Stomach (tissue), 8 donors: ENCODE measurements at regions not wholly inside any gene's neighbourhood (a gene's known extent, or its start where the extent isn't known, plus 50 kb on each side); places are given as distances from the start of the nearest gene placed in this dataset.

Source experiments
- DNase-seq, 2 donors: peaks; one replicate each; pipeline versions ENCODE4 v3.0.0 to v3.0.0-alpha.2; 2013 to 2019
- H3K27ac ChIP-seq, 5 donors: fragments of 200-600 bp in 4 of 5; sonication (generic) in 4 of 5; one replicate each; pipeline ENCODE4 v1.5.1; 2013 to 2019; ENCODE audit warnings: mild to moderate bottlenecking in 1 of 5, moderate library complexity in 1 of 5
- H3K27me3 ChIP-seq, 3 donors: fragments of 200-600 bp; sonication (generic); one replicate each; pipeline ENCODE4 v1.5.1; 2017 to 2019; ENCODE audit warnings: mixed run types in 1 of 3
- H3K36me3 ChIP-seq, 4 donors: fragments of 200-600 bp; sonication (generic); 1 replicate in 3 of 4; 2 replicates in 1 of 4; pipeline ENCODE4 v1.5.1; 2016 to 2019
- H3K4me1 ChIP-seq, 4 donors: fragments of 200-600 bp; sonication (generic); one replicate each; pipeline ENCODE4 v1.5.1; 2016 to 2019
- H3K4me3 ChIP-seq, 4 donors: fragments of 200-600 bp; sonication (generic) in 3 of 4; one replicate each; pipeline ENCODE4 v1.5.1; 2016 to 2019; ENCODE audit warnings: mild to moderate bottlenecking in 1 of 4
- H3K9me3 ChIP-seq, 4 donors: fragments of 200-600 bp; sonication (generic); one replicate each; pipeline ENCODE4 v1.5.1; 2016 to 2019
- CTCF ChIP-seq, 7 experiments: fragments of 450-650 bp in 4 of 7; fragments of 200-600 bp in 3 of 7; sonication (generic) in 3 of 7; IDR thresholded peaks; one replicate each; pipeline ENCODE4 v1.5.1; 2016 to 2019; ENCODE audit warnings: antibody characterized with exemption in 7 of 7, control low read depth in 2 of 7, mild to moderate bottlenecking in 1 of 7
- EP300 ChIP-seq: sonication (generic); formaldehyde crosslinking; IDR thresholded peaks from one replicate; pipeline ENCODE4 v1.6.1; 2017; ENCODE audit warnings: antibody characterized with exemption
- POLR2A ChIP-seq, 4 donors: fragments of 450-650 bp; IDR thresholded peaks; one replicate each; pipeline ENCODE4 v1.6.1; 2016; ENCODE audit warnings: antibody characterized with exemption in 4 of 4, control low read depth in 2 of 4, mild to moderate bottlenecking in 1 of 4, moderate library complexity in 1 of 4
- POLR2AphosphoS5 ChIP-seq, 3 donors: sonication (generic); formaldehyde crosslinking; IDR thresholded peaks; one replicate each; pipeline ENCODE4 v1.6.1; 2016; ENCODE audit warnings: antibody characterized with exemption in 3 of 3
- WGBS, 5 donors: extraction: QIAGEN DNeasy Blood & Tissue Kit in 3 of 5; methylation state at CpG; one replicate each; pipeline versions ENCODE4 v1.1.5 to v1.1.7; 2013 to 2018; 5-methylcytosine and 5-hydroxymethylcytosine counted together
- intact Hi-C: fragments of 100-400 bp; cut with DNase I; formaldehyde crosslinking; loops from one replicate; pipeline ENCODE4 v1.15.1; 2023; ENCODE audit warnings: low total_unique reads
- donor health status: healthy with polysubstance abuse.
- donor health status: Bipolar disorder and iron deficiency.
- donor health status: healthy.

DNA sequence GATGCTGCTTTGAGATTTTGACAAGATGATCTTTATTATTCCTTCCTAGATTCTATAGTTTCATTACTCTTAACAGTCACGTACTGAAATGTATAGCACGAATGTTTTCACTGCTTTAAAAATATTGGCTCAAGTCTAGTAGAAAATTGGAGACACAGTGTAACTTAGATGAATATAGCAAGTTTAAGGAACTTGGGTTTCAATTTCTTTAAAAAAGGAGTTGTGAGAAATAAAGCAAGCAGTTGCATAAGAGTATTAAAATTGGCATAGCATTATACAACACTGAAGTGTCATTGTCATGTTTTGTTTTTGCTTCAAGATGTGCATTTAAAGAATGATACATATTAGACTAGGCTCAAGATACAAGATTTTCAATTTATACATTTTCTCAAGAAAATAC, 624.8 kb upstream of the NOVA1 start:
- TF ChIP-seq CTCF (IDR thresholded peaks at IDR 0.05), result no peak
- TF ChIP-seq POLR2A (IDR thresholded peaks at IDR 0.05), result no peak
- no peak for TF ChIP-seq EP300
- no peak for TF ChIP-seq POLR2AphosphoS5 (IDR thresholded peaks at IDR 0.05)
- 68 to 90% (median 86%) methylated on average over 2 of the region's 2 CpGs for WGBS, 5 donors
- Histone ChIP-seq H3K4me3 (no peak overlapping the region), H3K4me1 (no peaks in the 10 kb centered on the region), H3K36me3 (no peaks in the 10 kb centered on the region), H3K9me3 (peaks cover 0 to 16% (median 9%) of the 10 kb centered on the region in 4 donors), H3K27me3 (no peaks in the 10 kb centered on the region), H3K27ac (no peak overlapping the region)
- DNase-seq, result no peak
- intact Hi-C loops, result no loop called here

DNA sequence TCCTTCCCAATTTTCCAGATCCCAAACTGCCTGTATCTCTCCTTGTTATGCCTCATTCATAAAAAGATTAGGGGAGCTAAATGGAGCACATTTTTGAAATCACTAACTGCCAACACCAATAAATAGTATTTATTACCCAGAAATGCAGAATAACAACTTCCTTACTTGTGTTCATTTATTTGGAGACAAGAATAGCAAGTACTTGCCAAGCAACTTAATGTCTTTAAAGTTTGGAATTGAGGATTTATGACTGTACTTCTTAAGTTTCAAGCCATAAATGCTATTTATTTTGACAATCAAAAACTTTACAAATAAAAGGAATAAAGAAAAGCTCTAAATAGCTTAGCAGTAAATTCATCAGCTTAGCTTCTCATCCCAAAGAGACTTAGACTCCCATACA, 626.1 kb upstream of the NOVA1 start:
- DNase-seq, result no peak
- Histone ChIP-seq H3K4me1 (no peaks in the 10 kb centered on the region), H3K9me3 (peaks cover 0 to 16% (median 7%) of the 10 kb centered on the region in 4 donors), H3K4me3 (no peak overlapping the region), H3K27ac (no peak overlapping the region), H3K36me3 (no peaks in the 10 kb centered on the region), H3K27me3 (no peaks in the 10 kb centered on the region)
- intact Hi-C loops, result no loop called here
- TF ChIP-seq EP300, result no peak

DNA sequence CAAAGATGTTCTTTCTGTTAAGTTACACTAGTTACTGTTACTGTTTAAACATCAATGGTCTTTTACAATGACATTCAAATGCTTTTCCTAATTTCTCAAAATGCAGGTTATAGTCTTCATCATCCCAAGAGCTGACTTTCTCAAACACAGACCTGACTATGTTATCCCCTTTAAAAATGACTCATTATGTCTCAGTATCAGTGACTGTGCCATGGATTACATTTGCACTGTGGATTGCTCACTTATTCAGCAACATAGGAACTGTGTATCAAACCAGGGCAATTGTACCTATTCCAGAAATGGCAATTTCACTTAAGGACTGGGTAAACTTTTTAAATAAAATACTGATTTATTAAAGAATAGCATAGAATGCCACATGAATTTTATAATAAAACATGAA, 630.2 kb upstream of the NOVA1 start:
- intact Hi-C loops, result no loop called here
- Histone ChIP-seq H3K27me3 (no peaks in the 10 kb centered on the region), H3K9me3 (no peaks in the 10 kb centered on the region), H3K4me1 (no peaks in the 10 kb centered on the region), H3K27ac (no peak overlapping the region), H3K4me3 (no peak overlapping the region), H3K36me3 (no peaks in the 10 kb centered on the region)
- DNase-seq, result no peak
- TF ChIP-seq POLR2A (IDR thresholded peaks at IDR 0.05), result no peak
- no peak for TF ChIP-seq POLR2AphosphoS5 (IDR thresholded peaks at IDR 0.05)
- no peak for TF ChIP-seq EP300
- no peak for TF ChIP-seq CTCF (IDR thresholded peaks at IDR 0.05)

DNA sequence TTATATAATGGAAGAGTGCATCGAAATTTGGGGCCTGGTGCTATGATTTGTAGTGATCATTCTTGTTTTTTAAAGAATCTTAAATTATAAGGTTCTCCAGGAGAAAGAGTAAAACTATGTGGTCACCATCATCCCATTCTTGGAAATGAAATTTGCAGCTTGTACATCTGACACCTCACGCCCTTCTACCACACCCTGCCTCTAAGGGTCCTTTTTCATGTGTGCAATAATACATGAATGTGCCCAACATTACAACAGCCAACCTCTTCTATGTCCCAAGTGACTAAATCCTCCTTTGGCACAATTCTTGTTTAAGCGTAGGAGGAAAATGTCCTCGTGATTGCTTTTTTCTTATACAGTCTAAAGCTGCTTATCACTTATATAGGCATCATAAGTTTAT, 636.5 kb upstream of the NOVA1 start:
- Histone ChIP-seq H3K36me3 (no peaks in the 10 kb centered on the region), H3K27me3 (no peaks in the 10 kb centered on the region), H3K9me3 (no peaks in the 10 kb centered on the region), H3K4me3 (no peak overlapping the region), H3K27ac (no peak overlapping the region), H3K4me1 (no peaks in the 10 kb centered on the region)
- intact Hi-C loops, result no loop called here
- DNase-seq, result no peak
- TF ChIP-seq POLR2A (IDR thresholded peaks at IDR 0.05) (no peak), CTCF (IDR thresholded peaks at IDR 0.05) (no peak), POLR2AphosphoS5 (IDR thresholded peaks at IDR 0.05) (no peak), EP300 (no peak)
- WGBS, 5 donors, result 73 to 83% (median 80%) methylated on average over 4 of the region's 4 CpGs

- no peaks in the 10 kb centered on the region for H3K4me1 ChIP-seq
- 42 to 86% (median 73%) methylated on average over 2 of the region's 2 CpGs for WGBS, 5 donors
- intact Hi-C loops, result no loop called here
These were observed 638.8 kb upstream of the NOVA1 start for GRCh38 chr14:27236601-27237000.

More at GRCh38 chr14:27236601-27237000, 638.8 kb upstream of the NOVA1 start:
- DNase-seq, result no peak
- H3K9me3 ChIP-seq, result no peaks in the 10 kb centered on the region
- H3K4me3 ChIP-seq, result no peak overlapping the region
- no peaks in the 10 kb centered on the region for H3K27me3 ChIP-seq
- H3K36me3 ChIP-seq, result no peaks in the 10 kb centered on the region
- H3K27ac ChIP-seq, result no peak overlapping the region
- TF ChIP-seq POLR2A (IDR thresholded peaks at IDR 0.05), result no peak
- TF ChIP-seq POLR2AphosphoS5 (IDR thresholded peaks at IDR 0.05), result no peak
- no peak for TF ChIP-seq CTCF (IDR thresholded peaks at IDR 0.05)
- TF ChIP-seq EP300, result no peak
